GM19351 (cell line): ENCODE measurements at regions not wholly inside any gene's neighbourhood (a gene's known extent, or its start where the extent isn't known, plus 50 kb on each side); places are given as distances from the start of the nearest gene placed in this dataset.
"Not testable (repeated sequence)": the region's sequence is repeated elsewhere in the genome, so short reads cannot be mapped to it uniquely, and the experiment has no call there.

Source experiments
- ATAC-seq: cut with Tn5 transposase; IDR thresholded peaks from one replicate; pipeline ENCODE4 v1.9.1; 2021; ENCODE audit warnings: mild to moderate bottlenecking, moderate library complexity; ENCODE audit not compliant: unreplicated experiment

DNA sequence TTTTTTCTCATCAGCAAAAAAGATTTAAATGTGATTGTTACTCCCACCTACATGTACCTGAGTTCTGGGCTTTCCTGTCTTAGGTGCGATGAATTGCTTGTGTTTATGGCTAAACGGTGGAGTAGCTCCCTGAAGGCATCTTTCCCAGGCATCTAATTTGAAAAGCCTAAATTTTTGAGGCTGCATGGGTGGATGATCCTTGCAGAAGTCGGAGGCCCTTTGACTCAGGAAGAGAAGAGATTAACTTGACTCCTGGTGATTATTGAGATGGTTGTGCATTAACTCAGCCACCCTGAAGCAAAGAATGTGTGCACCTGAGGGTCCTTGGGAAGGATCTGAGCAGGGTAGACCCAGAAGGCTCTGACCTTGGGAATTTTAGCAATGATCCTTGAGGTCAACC, 155.6 kb upstream of the SEMA3C start:
- ATAC-seq = no peak

- ATAC-seq = no peak
Observed at GRCh38 chr7:81073931-81074251, 155.0 kb upstream of the SEMA3C start.

DNA sequence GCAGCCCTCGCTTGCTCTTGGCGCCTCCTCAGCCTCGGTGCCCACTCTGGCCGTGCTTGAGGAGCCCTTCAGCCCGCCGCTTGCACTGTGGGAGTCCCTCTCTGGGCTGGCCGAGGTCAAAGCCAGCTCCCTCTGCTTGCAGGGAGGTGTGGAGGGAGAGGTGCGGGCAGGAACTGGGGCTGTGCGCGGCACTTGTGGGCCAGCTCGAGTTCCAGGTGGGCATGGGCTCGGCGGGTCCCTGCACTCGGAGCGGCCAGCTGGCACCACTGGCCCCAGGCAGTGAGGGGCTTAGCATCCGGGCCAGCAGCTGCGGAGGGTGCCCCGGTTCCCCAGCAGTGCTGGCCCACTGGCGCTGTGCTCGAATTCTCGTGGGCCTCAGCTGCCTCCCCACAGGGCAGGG, 152.1 kb upstream of the SEMA3C start:
- no peak for ATAC-seq

- ATAC-seq = no peak
Observed at GRCh38 chr7:81066797-81067196, 147.9 kb upstream of the SEMA3C start.

- no peak for ATAC-seq
Observed at GRCh38 chr7:81064426-81064825, 145.6 kb upstream of the SEMA3C start.

GRCh38 chr7:81062755-81063154, 143.9 kb upstream of the SEMA3C start:
- ATAC-seq = no peak

DNA sequence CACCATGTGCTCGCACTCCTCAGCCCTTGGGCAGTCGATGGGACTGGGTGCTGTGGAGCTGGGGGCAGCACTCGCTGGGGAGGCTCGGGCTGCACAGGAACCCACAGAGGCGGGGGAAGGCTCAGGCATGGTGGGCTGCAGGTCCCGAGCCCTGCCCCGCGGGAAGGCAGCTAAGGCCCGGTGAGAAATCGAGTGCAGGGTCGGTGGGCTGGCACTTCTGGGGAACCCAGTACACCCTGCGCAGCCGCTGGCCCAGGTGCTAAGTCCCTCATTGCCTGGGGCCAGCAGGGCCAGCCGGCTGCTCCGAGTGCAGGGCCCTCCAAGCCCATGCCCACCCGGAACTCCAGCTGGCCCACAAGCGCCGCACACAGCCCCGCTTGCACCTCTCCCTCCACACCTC, 138.6 kb upstream of the SEMA3C start:
- ATAC-seq = not testable (repeated sequence)

- no peak for ATAC-seq
Observed at GRCh38 chr7:81053623-81054022, 134.8 kb upstream of the SEMA3C start.

- no peak for ATAC-seq
Observed at GRCh38 chr7:81051811-81052413, 133.1 kb upstream of the SEMA3C start.

GRCh38 chr7:81045491-81046030, 126.7 kb upstream of the SEMA3C start:
- no peak for ATAC-seq

DNA sequence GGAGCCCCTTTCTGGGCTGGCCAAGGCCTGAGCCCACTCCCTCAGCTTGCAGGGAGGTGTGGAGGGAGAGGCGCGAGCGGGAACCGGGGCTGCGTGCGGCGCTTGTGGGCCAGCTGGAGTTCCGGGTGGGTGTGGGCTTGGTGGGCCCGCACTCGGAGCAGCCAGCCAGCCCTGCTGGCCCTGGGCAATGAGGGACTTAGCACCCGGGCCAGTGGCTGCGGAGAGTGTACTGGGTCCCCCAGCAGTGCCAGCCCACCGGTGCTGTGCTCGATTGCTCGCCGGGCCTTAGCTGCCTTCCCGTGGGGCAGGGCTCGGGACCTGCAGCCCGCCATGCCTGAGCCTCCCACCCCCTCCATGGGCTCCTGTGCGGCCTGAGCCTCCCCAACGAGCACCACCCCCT, 123.8 kb upstream of the SEMA3C start:
- not testable (repeated sequence) for ATAC-seq

- no peak for ATAC-seq
Observed at GRCh38 chr7:81040496-81040895, 121.6 kb upstream of the SEMA3C start.

GRCh38 chr7:81036871-81037270, 118.0 kb upstream of the SEMA3C start:
- ATAC-seq = no peak

GRCh38 chr7:81036057-81036456, 117.2 kb upstream of the SEMA3C start:
- no peak for ATAC-seq

DNA sequence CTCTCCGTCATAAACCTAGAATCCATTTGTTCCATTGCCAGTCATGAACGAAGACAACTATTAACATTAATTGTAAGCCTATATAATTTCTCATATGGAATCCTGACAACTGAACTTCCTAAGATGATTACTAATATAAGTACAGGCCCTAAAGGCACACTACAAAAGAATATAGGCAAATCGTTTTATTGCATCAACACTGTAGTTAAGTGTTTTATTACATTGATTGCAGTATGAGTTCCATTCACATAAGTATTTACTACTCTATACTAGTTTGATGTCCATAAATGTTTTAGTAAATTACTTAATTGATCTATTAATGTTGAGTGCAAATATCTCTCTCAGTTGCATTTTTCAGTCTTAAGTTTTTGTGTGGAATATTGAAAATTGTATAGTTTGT, 113.1 kb upstream of the SEMA3C start:
- ATAC-seq = no peak

GRCh38 chr7:81031243-81031642, 112.4 kb upstream of the SEMA3C start:
- ATAC-seq = no peak

DNA sequence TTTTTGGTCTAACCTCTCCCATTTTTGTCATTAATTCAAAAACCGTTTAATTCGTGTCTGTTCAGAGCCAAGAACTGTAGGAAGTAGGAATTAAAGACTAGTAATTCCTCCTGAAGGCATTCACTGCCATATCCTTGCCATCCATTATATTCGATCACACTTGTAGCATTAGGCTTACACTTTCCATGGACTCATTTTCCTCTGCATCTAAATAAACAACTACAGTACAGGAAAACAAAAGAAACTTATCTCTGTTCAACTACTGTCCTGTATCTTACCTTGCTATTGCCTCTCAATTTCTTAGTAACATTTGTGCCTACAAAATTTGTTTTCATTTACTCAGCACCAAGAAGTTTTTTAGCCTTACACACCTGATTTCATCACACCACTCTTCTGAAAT, 111.6 kb upstream of the SEMA3C start:
- no peak for ATAC-seq

DNA sequence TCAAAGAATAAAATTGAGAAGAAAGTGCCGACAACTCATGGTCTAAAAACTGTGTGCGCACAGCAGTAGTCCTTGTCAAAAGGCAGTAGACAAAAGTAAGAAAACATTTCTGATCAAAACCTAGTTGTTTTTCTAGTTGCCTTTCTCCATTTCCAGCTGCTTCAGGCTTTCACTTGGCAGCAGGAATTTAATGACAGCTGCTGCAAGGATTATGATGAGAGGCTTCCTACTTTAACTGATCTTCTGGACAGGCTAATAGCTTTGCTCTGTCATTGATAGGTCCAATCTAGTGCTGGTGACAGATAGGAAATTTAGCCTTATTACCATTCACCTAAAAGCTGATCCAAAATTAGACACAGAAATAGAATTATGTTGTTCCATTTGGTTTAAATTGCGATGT, 110.7 kb upstream of the SEMA3C start:
- ATAC-seq = no peak

DNA sequence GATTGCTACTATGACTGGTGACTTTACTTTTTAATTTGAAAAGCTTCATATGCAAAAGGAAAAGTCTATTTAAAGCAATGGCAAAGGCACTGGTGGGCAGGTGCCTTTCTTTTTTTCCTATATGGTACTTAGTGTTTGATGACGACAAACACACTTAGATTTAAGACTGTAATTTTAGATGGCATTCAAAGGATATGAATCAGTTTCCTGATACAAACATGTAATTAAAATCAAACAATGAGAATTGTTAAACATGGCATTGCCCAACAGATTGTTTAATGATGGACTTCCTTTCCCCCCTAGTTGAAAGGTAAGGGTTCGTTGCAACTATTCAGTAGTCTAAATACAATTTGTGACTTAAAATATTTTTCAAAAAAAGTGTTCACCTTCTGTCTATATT, 106.5 kb upstream of the SEMA3C start:
- ATAC-seq = no peak

- ATAC-seq = no peak
Observed at GRCh38 chr7:81014908-81015307, 96.1 kb upstream of the SEMA3C start.

DNA sequence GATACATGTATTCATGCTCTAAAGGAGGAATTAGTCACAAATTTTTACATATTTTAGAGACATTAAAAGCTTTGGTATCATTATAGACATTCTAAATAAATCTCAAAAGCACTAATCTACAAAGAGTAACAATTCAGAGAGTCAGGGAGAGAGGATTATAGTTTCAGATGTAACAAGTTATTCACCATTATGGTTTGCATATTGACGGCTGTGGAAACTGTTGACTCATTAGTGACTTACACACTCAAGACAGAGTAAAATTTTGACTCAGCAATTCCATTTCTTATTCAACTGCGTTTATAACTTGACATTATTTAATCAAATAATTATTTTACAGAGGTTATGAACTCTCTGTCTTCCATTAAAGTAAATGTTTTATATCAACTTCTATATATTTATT, 95.4 kb upstream of the SEMA3C start:
- no peak for ATAC-seq

GRCh38 chr7:81013083-81013817, 94.4 kb upstream of the SEMA3C start:
- no peak for ATAC-seq

GRCh38 chr7:81008901-81009300, 90.0 kb upstream of the SEMA3C start:
- ATAC-seq = no peak
